ENCODE measurements at regions not wholly inside any gene's neighbourhood (a gene's known extent, or its start where the extent isn't known, plus 50 kb on each side); places are given as distances from the start of the nearest gene placed in this dataset.

DNA sequence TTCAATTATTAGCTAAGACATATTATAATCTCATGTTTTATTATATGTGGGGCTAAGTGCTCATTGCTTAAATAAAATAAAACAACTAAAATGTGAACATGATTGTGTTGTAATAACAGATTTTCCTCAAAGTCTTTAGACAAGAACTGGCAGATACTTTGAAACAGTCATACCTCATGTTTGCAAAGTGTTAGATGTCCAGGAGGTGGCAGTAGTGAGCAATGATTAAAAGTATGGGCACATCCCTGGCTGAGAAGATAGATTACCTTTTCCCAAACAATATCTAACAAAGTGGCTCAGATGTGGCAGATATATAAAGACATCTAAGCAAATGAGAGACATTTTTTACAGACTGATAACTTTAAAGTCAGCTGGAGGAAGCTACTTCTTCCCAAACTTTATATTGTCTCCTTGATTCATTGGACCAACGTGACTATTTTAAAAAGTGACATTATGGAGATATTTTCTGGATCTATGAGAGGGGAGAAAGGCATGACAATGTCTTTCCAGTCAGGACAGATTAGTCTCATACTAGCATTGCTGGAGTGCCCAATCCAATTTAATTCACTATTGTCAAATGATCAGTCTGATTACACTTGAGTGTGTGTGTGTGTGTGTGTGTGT is 269.8 kb downstream of the S1PR1 start:
- Histone ChIP-seq H3K79me2 (ENCODE audit: control insufficient read depth, insufficient read depth, low read length, unreplicated experiment) (no peaks in the 10 kb centered on the region), H3K4me1 (ENCODE audit: control insufficient read depth, insufficient read depth, low read length, unreplicated experiment) (no peaks in the 10 kb centered on the region), H3K27me3 (ENCODE audit: insufficient read depth, low read length) (peaks cover 16% of the 10 kb centered on the region), H3K36me3 (ENCODE audit: insufficient read depth, low read length) (no peaks in the 10 kb centered on the region), H3K4me3 (ENCODE audit: low read depth, low read length) (no peak overlapping the region), H3K27ac (ENCODE audit: low read depth, low read length) (no peak overlapping the region), H2AFZ (ENCODE audit: low read length, unreplicated experiment) (no peak overlapping the region)

DNA sequence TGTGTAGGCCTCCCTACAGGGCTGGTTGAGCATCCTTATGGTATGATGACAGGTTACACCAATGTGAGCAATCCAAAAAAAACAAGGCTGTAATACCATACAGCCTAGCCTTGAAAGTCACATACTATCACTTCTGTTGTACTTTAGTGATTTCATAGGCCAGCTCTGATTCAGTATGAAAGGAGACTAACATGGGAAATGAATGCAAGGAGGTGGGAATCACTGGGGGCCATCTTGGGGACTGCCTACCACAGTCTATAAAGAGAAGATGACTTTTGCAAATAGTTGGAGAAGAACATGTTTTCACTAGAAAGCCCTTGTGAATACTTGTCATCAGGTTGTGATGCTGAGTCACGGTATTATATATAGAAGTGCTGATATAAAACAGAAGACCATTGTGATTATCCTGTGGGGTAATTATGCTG is 270.7 kb downstream of the S1PR1 start:
- H3K27ac ChIP-seq (ENCODE audit: low read depth, low read length) = no peak overlapping the region
- H2AFZ ChIP-seq (ENCODE audit: low read length, unreplicated experiment) = no peak overlapping the region
- H3K4me3 ChIP-seq (ENCODE audit: low read depth, low read length) = no peak overlapping the region
- H3K27me3 ChIP-seq (ENCODE audit: insufficient read depth, low read length) = peaks cover 20% of the 10 kb centered on the region
- H3K79me2 ChIP-seq (ENCODE audit: control insufficient read depth, insufficient read depth, low read length, unreplicated experiment) = no peaks in the 10 kb centered on the region
- H3K4me1 ChIP-seq (ENCODE audit: control insufficient read depth, insufficient read depth, low read length, unreplicated experiment) = no peaks in the 10 kb centered on the region
- H3K36me3 ChIP-seq (ENCODE audit: insufficient read depth, low read length) = no peaks in the 10 kb centered on the region

GRCh38 chr1:101508913-101509312 is 272.1 kb downstream of the S1PR1 start:
- no peaks in the 10 kb centered on the region for H3K79me2 ChIP-seq (ENCODE audit: control insufficient read depth, insufficient read depth, low read length, unreplicated experiment)

DNA sequence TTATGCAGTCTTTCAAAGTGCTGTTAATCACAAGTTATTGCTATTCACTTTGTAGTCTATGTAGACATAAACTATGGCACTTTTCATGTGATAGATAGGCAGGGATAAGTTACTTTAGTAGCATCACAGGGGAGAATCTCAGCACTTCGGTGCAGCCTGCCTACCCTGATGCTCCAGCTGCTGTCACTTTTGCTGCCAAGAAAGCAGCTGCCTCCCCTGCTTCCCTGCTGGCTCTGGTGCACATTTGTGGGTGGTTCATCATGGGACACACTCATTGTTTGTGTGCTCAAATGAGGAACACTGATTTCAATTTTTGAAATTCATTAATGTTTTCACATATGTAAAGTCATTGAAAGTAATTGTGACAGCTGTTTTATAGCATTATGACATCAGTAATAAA is 272.6 kb downstream of the S1PR1 start:
- H3K79me2 ChIP-seq (ENCODE audit: control insufficient read depth, insufficient read depth, low read length, unreplicated experiment) = no peaks in the 10 kb centered on the region
- H3K27me3 ChIP-seq (ENCODE audit: insufficient read depth, low read length) = peaks cover 20% of the 10 kb centered on the region
- H3K4me3 ChIP-seq (ENCODE audit: low read depth, low read length) = no peak overlapping the region
- H3K27ac ChIP-seq (ENCODE audit: low read depth, low read length) = no peak overlapping the region
- no peaks in the 10 kb centered on the region for H3K4me1 ChIP-seq (ENCODE audit: control insufficient read depth, insufficient read depth, low read length, unreplicated experiment)
- no peak overlapping the region for H2AFZ ChIP-seq (ENCODE audit: low read length, unreplicated experiment)
- H3K36me3 ChIP-seq (ENCODE audit: insufficient read depth, low read length) = no peaks in the 10 kb centered on the region

More at GRCh38 chr1:101508913-101509312, 272.1 kb downstream of the S1PR1 start:
- Histone ChIP-seq H2AFZ (ENCODE audit: low read length, unreplicated experiment) (no peak overlapping the region), H3K27ac (ENCODE audit: low read depth, low read length) (no peak overlapping the region), H3K36me3 (ENCODE audit: insufficient read depth, low read length) (no peaks in the 10 kb centered on the region), H3K4me3 (ENCODE audit: low read depth, low read length) (no peak overlapping the region), H3K4me1 (ENCODE audit: control insufficient read depth, insufficient read depth, low read length, unreplicated experiment) (no peaks in the 10 kb centered on the region), H3K27me3 (ENCODE audit: insufficient read depth, low read length) (peaks cover 20% of the 10 kb centered on the region)

- H3K4me1 ChIP-seq (ENCODE audit: control insufficient read depth, insufficient read depth, low read length, unreplicated experiment) = no peaks in the 10 kb centered on the region
- no peak overlapping the region for H3K27ac ChIP-seq (ENCODE audit: low read depth, low read length)
- H3K36me3 ChIP-seq (ENCODE audit: insufficient read depth, low read length) = no peaks in the 10 kb centered on the region
- no peak overlapping the region for H2AFZ ChIP-seq (ENCODE audit: low read length, unreplicated experiment)
- no peaks in the 10 kb centered on the region for H3K79me2 ChIP-seq (ENCODE audit: control insufficient read depth, insufficient read depth, low read length, unreplicated experiment)
- no peak overlapping the region for H3K4me3 ChIP-seq (ENCODE audit: low read depth, low read length)
- H3K27me3 ChIP-seq (ENCODE audit: insufficient read depth, low read length) = peaks cover 20% of the 10 kb centered on the region
Measured at GRCh38 chr1:101511202-101511891, 274.5 kb downstream of the S1PR1 start.

- Histone ChIP-seq H3K79me2 (ENCODE audit: control insufficient read depth, insufficient read depth, low read length, unreplicated experiment) (no peaks in the 10 kb centered on the region), H3K27ac (ENCODE audit: low read depth, low read length) (no peak overlapping the region), H3K27me3 (ENCODE audit: insufficient read depth, low read length) (peaks cover 12% of the 10 kb centered on the region; the same call in 1 of the 2 replicates), H2AFZ (ENCODE audit: low read length, unreplicated experiment) (no peak overlapping the region), H3K4me1 (ENCODE audit: control insufficient read depth, insufficient read depth, low read length, unreplicated experiment) (no peaks in the 10 kb centered on the region), H3K36me3 (ENCODE audit: insufficient read depth, low read length) (no peaks in the 10 kb centered on the region), H3K4me3 (ENCODE audit: low read depth, low read length) (no peak overlapping the region)
Measured at GRCh38 chr1:101520302-101520701, 283.5 kb downstream of the S1PR1 start.

DNA sequence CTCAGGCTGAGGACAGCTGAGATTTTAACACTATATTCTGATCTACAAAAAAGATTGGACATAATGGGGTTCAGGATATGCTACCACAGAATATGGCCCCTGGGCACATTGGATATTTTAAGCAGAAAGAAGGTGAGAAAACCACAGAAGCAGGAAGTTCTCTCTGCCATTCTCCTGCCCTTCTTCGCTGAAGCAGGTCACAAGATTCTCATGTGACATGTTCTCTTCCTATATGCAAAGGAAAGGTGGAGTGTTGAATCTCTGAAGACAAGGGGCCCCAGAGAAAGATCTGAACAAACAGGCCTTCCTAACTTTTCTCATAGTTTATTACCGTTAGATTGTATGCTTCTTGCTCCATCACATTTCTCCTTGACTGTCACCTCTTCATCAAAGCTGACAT is 285.7 kb downstream of the S1PR1 start:
- H2AFZ ChIP-seq (ENCODE audit: low read length, unreplicated experiment) = no peak overlapping the region
- H3K27me3 ChIP-seq (ENCODE audit: insufficient read depth, low read length) = peaks cover 20% of the 10 kb centered on the region
- H3K27ac ChIP-seq (ENCODE audit: low read depth, low read length) = no peak overlapping the region

GRCh38 chr1:101526813-101527212 is 290.0 kb downstream of the S1PR1 start:
- H3K4me3 ChIP-seq (ENCODE audit: low read depth, low read length) = no peak overlapping the region
- H3K27ac ChIP-seq (ENCODE audit: low read depth, low read length) = no peak overlapping the region
- no peak overlapping the region for H2AFZ ChIP-seq (ENCODE audit: low read length, unreplicated experiment)
- no peaks in the 10 kb centered on the region for H3K79me2 ChIP-seq (ENCODE audit: control insufficient read depth, insufficient read depth, low read length, unreplicated experiment)
- no peaks in the 10 kb centered on the region for H3K4me1 ChIP-seq (ENCODE audit: control insufficient read depth, insufficient read depth, low read length, unreplicated experiment)
- H3K27me3 ChIP-seq (ENCODE audit: insufficient read depth, low read length) = peaks cover 20% of the 10 kb centered on the region
- H3K36me3 ChIP-seq (ENCODE audit: insufficient read depth, low read length) = no peaks in the 10 kb centered on the region

More for the DNA sequence above, 285.7 kb downstream of the S1PR1 start:
- Histone ChIP-seq H3K36me3 (ENCODE audit: insufficient read depth, low read length) (no peaks in the 10 kb centered on the region), H3K4me3 (ENCODE audit: low read depth, low read length) (no peak overlapping the region), H3K4me1 (ENCODE audit: control insufficient read depth, insufficient read depth, low read length, unreplicated experiment) (no peaks in the 10 kb centered on the region), H3K79me2 (ENCODE audit: control insufficient read depth, insufficient read depth, low read length, unreplicated experiment) (no peaks in the 10 kb centered on the region)

GRCh38 chr1:101532377-101532776 is 295.6 kb downstream of the S1PR1 start:
- Histone ChIP-seq H3K27ac (ENCODE audit: low read depth, low read length) (no peak overlapping the region), H3K79me2 (ENCODE audit: control insufficient read depth, insufficient read depth, low read length, unreplicated experiment) (no peaks in the 10 kb centered on the region), H3K4me1 (ENCODE audit: control insufficient read depth, insufficient read depth, low read length, unreplicated experiment) (no peaks in the 10 kb centered on the region), H3K4me3 (ENCODE audit: low read depth, low read length) (no peak overlapping the region), H3K27me3 (ENCODE audit: insufficient read depth, low read length) (no peaks in the 10 kb centered on the region), H2AFZ (ENCODE audit: low read length, unreplicated experiment) (no peak overlapping the region), H3K36me3 (ENCODE audit: insufficient read depth, low read length) (no peaks in the 10 kb centered on the region)

DNA sequence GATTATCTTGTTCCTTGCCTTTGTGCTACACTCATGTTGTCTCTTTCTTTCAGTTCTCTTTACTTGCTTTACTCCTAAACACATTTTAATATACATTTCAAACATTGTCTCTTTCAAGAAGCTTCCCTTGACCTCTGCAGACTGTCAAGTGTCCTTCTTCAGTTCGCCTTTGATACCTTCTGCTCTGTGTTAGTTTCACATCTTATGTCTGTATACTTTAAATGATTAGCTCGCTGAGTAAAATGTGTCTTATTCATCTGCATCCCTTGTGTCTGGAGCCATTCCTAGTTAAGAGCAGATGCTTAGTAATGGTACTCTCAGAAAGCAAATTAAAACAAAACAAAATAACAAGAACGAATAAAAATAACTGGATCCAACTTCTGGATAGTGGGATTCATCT is 303.3 kb downstream of the S1PR1 start:
- Histone ChIP-seq H3K36me3 (ENCODE audit: insufficient read depth, low read length) (no peaks in the 10 kb centered on the region), H3K4me3 (ENCODE audit: low read depth, low read length) (no peak overlapping the region), H3K79me2 (ENCODE audit: control insufficient read depth, insufficient read depth, low read length, unreplicated experiment) (no peaks in the 10 kb centered on the region), H3K4me1 (ENCODE audit: control insufficient read depth, insufficient read depth, low read length, unreplicated experiment) (no peaks in the 10 kb centered on the region), H2AFZ (ENCODE audit: low read length, unreplicated experiment) (no peak overlapping the region), H3K27ac (ENCODE audit: low read depth, low read length) (no peak overlapping the region), H3K27me3 (ENCODE audit: insufficient read depth, low read length) (peaks cover 10% of the 10 kb centered on the region; the same call in 1 of the 2 replicates)

DNA sequence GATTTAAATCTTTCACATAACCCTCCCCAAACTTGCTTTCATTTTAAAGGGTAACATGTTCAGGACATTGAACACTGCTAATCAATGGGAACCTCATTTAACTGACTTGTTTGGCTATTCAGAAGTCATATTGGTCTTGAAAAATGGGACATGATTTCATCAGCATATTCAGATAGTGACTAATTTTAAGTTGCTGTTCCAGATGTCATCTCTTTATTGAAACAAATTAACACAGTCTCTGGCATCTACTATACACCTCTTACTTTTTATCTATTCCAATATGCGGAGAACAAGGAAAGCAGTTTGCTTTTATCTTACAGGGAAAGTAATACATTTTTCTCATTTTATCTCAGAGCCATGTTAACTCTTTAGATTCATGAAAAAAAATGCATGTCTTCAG is 310.1 kb downstream of the S1PR1 start:
- no peak overlapping the region for H3K4me3 ChIP-seq (ENCODE audit: low read depth, low read length)
- no peaks in the 10 kb centered on the region for H3K36me3 ChIP-seq (ENCODE audit: insufficient read depth, low read length)
- H3K79me2 ChIP-seq (ENCODE audit: control insufficient read depth, insufficient read depth, low read length, unreplicated experiment) = no peaks in the 10 kb centered on the region

More for the DNA sequence above, 310.1 kb downstream of the S1PR1 start:
- Histone ChIP-seq H3K4me1 (ENCODE audit: control insufficient read depth, insufficient read depth, low read length, unreplicated experiment) (no peaks in the 10 kb centered on the region), H3K27me3 (ENCODE audit: insufficient read depth, low read length) (no peaks in the 10 kb centered on the region), H3K27ac (ENCODE audit: low read depth, low read length) (no peak overlapping the region), H2AFZ (ENCODE audit: low read length, unreplicated experiment) (no peak overlapping the region)
